Stimulated activated CD8-positive, alpha-beta memory T cell treated with anti-CD3 and anti-CD28 coated beads, Interleukin-4, amount 100 ng/mL, for 4 hours (primary cell): ENCODE measurements at regions not wholly inside any gene's neighbourhood (a gene's known extent, or its start where the extent isn't known, plus 50 kb on each side); places are given as distances from the start of the nearest gene placed in this dataset.

ENCODE experiments used
- DNase-seq, 2 donors: peaks; one replicate each; pipeline ENCODE4 v3.0.0-alpha.2; 2020; ENCODE audit warnings: low read depth in 2 of 2, low spot score in 1 of 2

DNA sequence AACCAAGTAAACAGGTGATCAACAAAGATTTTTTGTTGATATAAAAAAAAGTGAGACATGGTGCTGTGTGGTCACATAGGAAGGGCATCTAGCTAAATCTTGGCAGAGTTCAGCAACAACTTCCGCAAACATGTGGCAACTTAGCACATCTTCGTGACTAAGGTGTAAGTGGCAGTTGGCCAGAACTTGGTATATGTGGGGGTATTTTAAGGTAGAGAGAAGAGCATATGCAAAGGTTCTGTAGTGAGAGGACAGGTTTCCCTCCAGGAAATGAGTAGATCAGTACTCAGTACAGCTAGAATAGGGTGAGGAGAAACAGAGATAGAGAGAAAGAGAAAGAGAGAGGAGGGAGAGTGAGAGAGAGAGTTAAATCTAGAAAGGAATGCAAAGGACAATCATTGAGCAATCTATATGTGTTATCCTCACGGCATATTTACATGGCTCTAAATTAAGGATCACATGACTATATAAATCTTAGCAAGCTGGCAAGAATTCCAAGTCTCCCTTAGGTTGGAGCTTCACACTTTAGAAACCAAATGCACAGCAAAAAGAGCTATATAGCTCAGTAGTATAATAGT lies 227.7 kb upstream of the HMGA2 start:
- DNase-seq = no peak

- DNase-seq = no peak
Observed at GRCh38 chr12:65597527-65597926, 226.8 kb upstream of the HMGA2 start.

DNA sequence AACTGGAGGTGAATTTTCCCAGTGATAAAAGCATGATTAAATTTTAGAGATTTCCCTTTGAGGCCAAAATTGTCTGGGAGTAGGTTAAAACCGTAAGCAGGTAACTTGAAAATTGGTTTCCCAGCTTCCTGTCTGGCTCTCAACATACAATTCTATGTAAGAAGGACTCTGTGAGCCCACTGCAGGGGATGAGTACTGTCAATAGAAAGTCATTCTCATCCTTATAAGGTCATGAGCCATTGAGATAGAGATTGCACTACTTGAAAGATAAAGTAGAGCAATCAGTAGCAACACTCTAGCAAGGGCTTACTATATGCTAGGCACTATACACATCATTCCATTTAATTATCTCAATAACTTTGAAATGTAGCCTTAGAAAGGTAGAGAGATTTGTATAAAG lies 225.6 kb upstream of the HMGA2 start:
- DNase-seq = no peak

DNA sequence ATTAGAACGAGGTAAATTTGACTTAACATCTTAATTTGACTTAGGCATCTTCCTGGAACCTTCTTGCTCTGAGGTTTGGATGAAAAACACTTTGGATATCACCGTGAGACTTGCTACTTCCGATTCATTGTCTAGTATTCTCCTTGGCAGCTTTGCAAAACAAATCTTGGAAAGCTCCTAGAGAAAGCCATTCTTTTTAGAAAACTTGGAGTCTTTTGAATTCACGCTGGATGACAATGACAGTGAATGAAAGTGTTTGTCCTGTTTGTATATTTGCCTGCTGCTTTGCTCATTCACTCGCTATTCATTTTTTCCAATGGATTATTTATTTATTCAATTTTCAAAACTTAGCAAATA lies 222.1 kb upstream of the HMGA2 start:
- no peak for DNase-seq

DNA sequence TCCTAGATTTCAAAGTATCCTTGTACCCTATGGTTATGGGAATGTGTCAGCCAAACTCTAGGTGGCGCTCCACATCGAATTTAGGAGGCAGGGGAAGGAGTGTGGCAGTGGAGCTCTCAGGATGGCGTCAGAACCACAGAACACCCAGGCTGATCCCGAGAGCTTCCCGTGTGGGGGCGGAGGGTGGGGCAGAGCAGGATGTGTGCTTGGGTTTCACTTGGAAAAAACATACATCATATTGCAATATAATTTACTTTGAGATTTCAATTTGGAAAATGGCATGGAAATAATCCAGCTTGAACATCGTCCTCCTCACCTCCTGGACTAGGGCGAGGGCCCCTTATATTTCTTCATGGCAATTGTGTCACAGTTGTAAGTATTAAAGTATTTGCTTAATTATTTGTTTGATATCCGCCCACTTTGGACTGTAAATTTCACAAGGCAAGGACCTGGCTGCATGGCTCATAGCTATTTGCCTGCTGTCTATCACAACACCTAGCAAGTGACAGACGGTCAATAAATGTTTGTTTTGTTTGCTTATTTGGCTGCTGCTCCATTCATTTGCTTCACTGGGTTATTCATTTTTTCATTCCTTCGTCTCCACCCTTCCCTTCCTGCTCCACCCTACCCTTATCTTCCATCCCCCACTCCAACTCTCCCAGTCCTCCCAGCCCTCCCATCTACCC lies 221.5 kb upstream of the HMGA2 start:
- DNase-seq = no peak

DNA sequence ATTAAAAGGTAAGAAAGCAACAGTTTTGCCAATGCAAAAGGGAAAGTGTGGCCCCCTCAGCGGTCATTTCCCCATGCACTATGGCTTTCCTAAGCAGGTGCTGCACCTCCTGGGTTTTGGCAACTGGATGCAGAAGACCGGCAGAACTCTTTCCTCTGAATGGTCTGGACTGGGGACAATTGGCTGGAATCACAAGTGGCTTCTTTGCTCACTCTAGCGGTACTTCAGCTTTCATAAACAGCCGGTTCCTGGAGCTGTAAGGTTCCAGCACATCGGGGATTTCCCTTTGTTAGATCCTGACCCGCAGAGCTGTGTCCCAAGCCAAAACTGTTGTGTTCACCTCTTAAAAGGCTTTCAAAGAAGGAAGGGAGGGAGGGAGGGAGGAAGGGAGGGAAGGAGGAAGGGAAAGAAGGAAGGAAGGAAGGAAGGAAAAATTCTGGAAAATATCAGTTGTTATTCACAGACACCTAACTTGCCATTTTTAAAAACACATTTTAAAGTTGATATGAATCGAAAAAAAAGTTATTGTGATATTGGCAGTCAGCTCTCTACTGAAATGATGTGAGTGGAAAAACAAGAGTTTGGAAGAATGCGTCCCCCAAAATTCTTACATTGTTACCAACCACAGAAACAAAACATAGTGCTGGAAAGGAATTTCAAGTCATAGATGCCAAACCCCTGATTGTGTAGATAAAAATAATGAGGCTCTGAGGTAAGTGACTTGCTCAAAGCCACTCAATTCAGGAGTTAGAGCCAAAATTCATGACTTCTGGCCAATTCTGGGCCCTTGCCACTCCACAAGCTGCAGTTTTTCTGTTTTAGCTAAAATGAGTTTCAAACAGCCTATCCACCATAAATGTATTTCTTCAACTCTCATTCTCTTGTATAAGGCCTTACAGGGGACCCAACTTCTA lies 220.6 kb upstream of the HMGA2 start:
- DNase-seq = no peak

- DNase-seq = no peak
Observed at GRCh38 chr12:65605019-65605418, 219.3 kb upstream of the HMGA2 start.

- no peak for DNase-seq
Observed at GRCh38 chr12:65606008-65606766, 218.1 kb upstream of the HMGA2 start.

- no peak for DNase-seq
Observed at GRCh38 chr12:65607401-65607841, 216.9 kb upstream of the HMGA2 start.

DNA sequence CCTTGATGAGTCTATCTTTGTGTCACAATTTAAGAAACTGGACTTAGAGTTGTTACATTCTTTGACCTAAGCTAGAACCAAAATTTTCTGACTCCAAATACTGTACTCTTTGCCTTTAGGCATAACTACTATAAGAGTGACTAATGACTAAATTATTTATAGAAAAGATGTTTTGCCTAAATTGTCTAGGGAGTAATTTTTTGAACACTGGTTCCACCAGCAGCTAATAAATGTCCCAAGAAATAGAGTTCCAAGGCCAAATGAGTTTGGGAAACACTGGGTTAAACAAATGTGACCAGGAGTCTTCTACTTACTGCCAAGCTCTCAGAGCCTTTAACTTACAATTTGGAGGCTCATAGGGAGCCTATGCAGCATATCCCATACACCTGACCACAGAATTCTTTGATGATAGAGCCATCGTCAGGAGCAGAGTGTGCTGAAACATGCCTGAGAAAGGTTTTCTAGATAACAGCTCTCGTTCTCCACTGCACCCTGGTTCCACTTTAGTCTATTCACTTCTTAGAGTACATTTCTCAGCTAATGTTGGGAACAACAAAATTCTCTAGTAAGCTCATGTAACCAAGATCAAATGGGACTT lies 215.9 kb upstream of the HMGA2 start:
- no peak for DNase-seq

GRCh38 chr12:65609359-65609771 lies 214.9 kb upstream of the HMGA2 start:
- no peak for DNase-seq

GRCh38 chr12:65611396-65611795 lies 212.9 kb upstream of the HMGA2 start:
- no peak for DNase-seq

- DNase-seq = no peak
Observed at GRCh38 chr12:65612440-65612839, 211.8 kb upstream of the HMGA2 start.

DNA sequence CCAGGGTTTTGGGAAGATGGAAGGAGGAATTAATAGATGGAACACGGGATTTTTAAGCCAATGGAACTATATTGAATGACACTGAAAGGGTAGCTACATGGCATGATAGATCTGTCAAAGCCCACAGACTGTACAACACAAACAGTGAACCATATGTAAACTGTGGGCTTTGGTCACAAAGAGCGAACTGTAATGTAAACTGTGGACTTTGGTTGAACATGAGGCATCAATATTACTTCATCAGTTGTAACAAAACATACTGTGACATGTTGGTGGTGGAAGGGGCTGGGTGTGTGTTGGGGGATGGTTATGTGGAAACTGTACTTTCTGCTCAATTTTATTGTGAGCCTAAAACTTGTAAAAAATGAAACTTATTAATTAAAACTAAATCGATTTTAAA lies 210.6 kb upstream of the HMGA2 start:
- DNase-seq = no peak

DNA sequence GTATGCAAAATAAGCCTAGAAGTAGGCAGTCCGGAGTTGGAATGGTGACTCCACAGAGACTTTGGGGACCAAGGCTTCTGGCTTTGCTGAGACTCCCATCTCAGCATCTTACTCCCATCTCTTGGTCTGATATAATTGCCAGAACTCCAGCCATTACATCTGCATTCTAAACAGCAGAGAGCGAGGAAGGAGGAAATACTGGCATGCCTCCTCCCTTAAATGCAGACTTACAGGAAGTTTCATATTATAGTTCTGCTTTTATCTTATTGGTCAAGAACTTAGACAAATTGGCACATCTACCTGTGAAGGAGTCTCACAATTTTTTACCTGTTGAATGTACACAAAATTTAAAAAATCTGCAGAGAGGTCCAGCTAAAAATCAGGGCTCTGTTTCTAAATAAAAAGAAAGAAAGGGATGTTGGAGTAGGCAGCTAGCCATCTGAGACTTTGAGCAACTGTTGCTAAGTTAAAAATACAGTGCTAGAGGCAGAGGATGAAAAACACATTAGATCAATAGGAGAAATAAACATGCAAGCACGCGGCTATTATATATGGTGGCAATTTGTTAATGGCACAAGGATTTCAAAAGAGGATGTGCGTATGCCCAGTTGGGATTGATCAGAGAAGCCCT lies 209.9 kb upstream of the HMGA2 start:
- DNase-seq = no peak

- no peak for DNase-seq
Observed at GRCh38 chr12:65615118-65615517, 209.2 kb upstream of the HMGA2 start.

- DNase-seq = no peak
Observed at GRCh38 chr12:65616022-65616421, 208.3 kb upstream of the HMGA2 start.

DNA sequence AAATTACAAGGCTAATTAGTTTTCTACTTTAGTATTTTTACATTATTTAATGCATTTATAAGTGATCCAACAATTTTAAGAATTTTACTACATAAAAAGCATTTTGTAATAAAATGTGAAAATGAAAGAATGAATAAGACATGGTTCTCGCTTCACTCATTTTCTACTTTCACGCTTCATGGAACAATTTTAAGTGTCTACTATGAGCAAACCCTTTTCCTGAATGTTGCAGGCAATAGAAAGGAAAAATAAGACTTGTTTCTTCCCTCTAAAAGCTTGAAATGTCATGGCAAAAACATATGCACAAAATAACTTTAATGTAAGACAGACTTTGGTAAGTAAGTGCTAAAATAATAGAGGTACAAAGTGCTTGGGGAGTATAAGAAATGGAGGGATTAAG lies 205.7 kb upstream of the HMGA2 start:
- no peak for DNase-seq

DNA sequence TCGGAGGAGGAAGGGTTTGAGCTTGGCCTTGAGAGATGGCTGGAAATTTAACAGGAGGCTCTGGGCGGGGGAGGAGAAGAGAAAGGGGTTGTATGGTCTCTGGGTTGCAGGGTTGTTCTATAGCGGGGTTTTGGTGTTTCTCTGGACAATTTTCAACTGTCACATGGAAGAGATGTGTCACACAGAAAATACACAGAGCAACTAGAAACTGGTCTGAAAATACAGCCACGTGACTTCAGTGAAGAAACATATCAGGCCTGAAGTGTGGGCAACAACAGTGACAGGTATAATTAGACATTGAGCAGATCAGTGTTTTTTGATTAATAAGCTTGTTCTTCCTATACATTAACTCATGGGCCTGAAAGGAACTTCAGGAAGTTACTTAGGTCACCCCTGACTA lies 205.3 kb upstream of the HMGA2 start:
- no peak for DNase-seq

GRCh38 chr12:65620046-65620445 lies 204.2 kb upstream of the HMGA2 start:
- no peak for DNase-seq

DNA sequence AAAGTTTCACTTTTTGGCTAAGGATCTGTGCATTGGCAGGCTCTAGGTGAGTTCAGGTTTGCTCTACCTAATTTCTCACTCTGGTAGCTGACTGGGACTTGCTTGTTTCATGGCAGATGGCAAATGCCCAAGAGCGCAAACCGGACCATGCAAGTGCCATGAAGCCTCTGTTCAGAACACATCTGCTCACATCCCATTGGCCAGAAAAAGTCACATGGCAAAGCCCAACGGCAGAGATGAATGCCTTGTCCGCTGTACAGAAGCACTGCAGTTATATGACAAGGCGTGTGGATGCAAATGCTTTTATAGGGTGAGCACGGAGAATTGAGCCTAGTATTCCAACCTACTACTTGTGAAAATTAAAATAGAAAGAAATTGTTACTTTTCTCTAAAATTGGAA lies 202.2 kb upstream of the HMGA2 start:
- DNase-seq = no peak
